Glomerular visceral epithelial cell (primary cell): ENCODE measurements at regions not wholly inside any gene's neighbourhood (a gene's known extent, or its start where the extent isn't known, plus 50 kb on each side); places are given as distances from the start of the nearest gene placed in this dataset.
A peak's percentile ranks its signal among the peaks of the same experiment; 100 is the strongest.
"Not testable (repeated sequence)": the region's sequence is repeated elsewhere in the genome, so short reads cannot be mapped to it uniquely, and the experiment has no call there.

Source experiments
- DNase-seq: peaks from one replicate; pipeline ENCODE4 v3.0.0-alpha.2; 2016; ENCODE audit errors: extremely low spot score

DNA sequence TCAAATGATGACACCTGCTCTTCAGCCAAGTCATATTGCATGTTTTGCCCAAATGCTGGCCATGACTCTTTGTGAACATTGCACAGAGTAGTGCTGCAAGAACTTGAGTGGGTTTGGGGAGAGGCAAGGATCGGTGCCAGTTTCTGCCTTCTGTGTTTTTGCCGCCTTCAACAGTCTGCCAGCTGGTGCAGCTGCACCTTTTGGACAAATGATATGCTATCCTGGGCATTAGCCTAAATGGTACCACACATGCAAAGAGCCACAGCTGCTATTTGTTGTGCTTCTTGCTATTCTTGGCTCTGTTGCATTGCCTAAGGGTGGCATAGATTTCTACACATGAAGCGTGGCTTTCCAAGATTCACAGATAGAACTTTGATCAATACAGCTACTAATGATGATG, 189.0 kb upstream of the CCN2 start:
- no peak for DNase-seq

DNA sequence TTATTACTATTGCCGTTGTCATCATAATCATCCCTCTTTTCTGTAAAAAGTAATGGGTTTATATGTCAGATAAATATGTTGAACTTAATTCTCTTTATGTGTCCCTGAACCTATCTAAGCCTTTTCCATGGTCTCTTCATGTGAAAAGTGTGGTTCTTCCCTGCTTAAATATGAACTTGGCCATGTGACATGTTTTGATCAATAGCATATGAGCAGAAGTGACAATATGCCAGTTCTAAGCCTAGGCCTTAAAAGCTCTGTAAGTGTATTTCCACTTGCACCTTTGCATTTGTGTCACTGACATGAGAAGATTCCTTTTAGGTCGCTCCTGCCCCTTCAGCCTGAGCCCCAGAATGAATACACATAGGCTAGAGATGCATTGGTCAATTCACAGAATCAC, 188.4 kb upstream of the CCN2 start:
- no peak for DNase-seq

DNA sequence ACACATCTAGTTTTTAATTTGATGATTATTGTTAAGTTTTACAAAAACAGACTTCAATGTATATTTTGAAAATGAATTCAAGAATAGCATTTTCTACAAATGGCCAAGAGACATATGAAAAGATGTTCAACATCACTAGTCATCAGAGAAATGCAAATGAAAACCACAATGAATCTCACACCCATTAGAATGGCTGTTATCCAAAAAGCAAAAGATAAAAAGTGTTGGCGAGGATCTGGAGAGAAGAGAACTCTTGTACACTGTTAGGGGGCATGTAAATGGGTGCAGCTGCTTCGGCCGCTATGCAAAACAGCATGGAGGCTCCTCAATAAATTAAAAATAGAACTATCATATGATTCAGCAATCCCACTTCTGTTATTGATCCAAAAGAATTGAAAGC, 185.8 kb upstream of the CCN2 start:
- DNase-seq: no peak

DNA sequence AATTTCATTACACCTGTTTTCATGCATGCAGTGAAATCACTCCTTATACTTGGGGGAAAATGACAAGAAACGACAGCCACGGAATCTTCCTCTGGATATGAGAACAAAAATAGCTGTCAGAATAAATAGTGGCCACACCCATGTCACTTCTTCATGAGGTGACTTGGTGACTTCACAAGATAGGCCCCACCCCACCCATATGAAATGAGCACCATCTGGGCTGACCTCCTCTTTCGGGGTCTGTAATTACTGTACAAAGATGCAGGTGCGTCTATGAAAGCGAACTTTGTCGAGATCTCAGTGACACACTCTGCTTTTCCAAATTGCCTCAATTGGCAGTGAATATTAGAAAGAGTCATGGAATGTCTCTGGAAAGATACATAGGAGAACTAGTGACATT, 184.2 kb upstream of the CCN2 start:
- no peak for DNase-seq

DNA sequence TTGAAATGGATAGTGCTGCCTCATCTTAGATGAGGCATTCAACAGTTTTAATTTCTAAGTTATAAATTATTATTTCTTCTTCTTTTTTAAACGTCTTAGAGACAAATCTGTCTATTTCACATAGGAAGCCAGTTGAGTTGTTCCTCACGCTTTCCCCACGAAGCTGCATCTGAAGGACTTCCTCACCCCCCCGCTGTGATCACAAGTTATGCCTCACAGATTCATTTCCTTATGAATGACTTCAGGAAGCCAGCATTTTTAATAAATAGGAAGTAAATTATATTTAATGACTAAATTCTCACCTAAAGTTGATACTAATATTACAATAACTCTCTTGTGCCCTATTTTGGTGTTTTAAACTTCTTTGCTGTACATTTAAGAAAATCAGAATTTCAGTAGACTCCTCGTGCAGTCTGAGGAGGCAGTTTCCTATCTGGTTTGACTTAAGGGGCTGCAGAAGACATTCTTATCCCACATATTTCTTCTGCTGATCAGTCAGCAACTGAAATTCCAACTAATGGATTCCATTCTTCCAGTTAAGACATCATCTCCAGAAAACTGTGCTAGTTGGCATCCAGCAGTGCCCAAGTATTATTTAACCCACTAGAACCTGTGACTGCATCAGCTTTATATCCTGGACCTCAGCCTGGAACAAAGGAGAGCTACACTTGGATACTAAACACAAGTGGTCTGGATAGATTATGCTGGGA, 182.7 kb upstream of the CCN2 start:
- DNase-seq: no peak

DNA sequence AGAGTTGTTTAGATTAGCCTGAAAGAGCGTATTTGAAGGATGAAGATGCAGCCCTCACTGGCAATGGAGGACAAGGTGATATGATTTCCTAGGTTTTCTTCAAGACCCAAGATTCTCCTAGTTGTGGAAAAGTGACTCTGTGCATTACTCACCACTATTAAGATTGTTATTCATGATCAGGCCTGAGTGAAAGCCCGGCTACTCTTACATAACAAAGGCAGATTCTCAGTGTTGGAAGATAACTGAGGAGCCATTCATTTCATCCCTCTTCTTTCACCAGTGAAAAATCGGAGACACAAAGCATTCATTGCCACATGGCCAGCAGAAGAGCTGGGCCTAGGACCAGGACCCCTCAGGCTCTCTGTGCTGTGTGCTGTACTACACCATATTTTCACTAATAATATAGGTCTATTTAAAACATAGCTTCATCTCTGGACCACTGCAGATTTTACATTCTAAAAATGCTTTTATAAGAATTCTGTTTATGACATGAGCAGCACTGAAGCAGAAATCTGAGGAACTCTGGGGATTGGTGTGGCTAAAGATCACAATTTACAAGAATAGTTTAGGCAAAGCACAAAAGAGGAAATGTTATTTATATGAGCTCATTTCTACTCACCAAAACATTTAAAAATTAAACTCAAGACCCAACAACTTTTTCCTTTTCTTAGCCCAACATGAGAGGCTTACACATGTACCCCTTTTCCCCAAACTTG, 181.9 kb upstream of the CCN2 start:
- DNase-seq: peak; percentile 35

DNA sequence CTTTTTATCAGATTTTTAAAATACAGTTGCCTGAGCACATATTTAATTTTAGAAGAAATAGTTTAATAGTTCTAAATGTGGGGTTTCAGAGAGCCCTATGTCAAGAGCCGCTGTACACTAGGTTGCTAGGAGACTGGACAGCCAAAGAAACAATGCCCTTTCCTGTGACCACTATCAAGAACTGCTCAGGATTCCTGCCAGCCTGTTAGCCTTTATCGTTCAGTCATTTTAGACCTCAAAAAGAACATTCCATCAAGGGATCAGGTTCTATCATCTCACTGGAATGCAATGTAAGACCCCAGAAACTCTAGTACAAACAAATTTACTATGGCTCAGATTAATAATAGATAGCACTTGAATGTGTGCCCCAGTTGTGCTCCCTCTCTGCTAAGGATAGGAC, 181.2 kb upstream of the CCN2 start:
- peak; percentile 78 for DNase-seq

DNA sequence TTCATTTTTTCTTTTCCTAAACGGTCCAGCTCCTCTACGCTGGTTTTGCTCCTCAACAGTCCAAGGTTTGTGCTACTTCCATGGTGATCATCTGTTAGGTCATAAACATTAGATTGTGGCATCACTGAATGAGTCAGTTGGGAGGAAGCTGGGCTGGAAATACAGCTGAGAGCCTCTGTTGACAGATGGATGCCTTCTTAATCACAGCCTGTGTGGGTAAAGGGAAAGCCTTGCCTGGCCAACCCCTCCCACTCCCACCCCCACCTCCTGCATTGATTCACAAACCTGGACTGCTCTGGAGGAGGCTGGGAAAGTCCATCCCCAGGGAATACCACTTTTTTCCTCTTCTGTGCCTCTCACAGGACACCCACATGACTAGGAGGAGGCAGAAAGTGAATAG, 180.6 kb upstream of the CCN2 start:
- peak; percentile 98 for DNase-seq

DNA sequence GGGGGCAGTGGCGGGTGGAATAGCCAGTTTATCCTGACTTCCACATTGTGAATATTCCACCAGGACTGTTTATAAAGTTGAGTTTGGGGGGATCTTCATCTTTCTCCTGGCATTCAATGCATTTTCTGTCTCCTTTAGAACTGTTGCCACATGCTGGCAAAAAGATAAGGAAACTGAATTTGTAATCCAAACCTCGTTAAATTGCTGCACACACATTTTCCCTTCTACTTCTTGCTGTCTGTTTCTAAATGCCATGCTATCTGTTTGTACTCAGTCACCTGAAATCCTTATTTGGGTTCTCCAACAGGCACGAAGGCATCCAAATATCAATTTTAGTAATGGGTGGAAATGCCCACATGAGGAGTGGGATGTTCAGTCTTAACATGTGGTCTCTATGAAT, 180.2 kb upstream of the CCN2 start:
- no peak for DNase-seq

DNA sequence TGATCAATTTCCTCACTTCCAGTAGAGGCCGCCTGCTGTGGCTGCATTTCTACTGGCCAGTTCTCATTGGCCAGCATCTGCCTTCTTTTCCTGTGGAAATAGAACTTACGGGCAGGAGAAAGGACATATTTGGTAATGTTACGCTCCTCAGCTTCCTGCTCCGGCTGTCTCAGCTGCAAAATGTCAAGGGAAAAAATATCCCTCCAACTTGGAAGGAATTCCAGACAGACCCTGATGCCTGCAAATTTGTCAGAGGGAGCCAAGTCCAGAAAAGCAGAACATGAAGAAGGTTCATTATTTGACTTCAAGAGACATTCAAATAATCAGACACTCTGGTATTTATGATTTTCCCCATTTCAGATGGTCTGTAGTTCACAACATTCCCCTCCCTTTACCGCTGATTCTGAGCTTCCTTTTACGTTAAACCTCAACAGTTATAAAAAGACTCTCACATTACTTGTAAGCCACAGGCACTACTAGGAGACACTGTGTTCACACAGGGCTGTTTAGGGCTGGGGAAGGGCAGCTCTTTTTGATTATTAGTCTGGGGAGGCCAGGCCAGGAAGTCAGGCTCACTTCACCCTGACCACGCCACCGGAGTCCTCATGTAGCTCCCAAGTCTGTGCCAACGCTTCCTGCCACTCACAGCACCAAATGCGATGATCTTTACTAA, 179.6 kb upstream of the CCN2 start:
- peak; percentile 74 for DNase-seq

DNA sequence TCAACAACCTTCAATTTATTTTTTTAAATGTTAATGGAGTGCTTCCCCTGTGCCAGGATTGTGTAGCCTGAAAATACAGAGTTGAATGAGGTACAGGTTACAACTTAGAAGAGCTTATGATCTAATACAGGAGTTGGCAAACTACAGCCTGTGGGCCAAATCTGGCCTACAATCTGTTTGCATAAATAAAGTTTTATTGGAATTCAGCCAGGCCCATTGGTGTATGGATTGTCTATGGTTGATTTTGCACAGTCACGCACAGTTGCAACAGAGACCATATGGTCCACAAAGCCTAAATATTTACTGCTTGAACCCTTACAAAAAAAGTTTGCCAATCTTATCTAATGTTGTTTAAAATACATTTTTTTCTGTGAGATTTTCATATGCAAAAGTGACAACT, 177.3 kb upstream of the CCN2 start:
- DNase-seq: no peak

DNA sequence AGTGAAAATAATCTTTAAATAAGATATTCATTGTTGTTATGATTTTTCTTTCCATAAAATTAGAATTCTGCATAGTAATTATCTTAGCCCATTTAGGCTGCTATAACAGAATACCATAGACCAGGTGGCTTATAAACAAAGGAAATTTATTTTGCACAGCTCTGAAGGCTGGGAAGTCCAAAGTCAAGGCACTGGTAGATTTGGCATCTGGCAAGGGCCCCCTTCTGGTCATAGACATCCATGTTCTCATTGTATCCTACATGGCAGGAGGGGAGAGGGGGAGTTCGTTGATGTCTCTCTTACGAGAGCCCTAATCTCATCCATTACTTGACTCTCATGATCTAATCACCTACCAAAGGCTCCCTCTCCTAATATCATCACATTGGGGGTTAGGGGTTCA, 175.0 kb upstream of the CCN2 start:
- DNase-seq: no peak

DNA sequence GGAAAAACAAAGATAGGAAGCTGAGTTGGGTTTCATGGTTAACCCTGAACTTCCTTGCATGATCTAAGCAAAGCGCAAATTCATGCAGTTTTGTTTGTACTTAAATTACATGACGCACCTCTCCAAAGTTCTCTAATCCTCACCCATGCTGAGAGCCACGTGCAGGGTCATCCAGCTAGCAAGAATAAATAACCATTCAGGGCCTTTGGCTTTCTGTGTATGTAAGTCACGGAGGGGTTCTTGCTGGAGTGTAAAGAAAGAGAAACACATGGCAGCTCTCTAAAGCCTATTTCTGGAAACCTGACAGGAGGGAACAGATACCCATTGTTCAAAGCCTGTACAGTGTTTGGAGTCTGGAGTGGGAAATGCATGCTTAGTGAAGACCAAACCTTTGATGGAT, 171.7 kb upstream of the CCN2 start:
- no peak for DNase-seq

DNA sequence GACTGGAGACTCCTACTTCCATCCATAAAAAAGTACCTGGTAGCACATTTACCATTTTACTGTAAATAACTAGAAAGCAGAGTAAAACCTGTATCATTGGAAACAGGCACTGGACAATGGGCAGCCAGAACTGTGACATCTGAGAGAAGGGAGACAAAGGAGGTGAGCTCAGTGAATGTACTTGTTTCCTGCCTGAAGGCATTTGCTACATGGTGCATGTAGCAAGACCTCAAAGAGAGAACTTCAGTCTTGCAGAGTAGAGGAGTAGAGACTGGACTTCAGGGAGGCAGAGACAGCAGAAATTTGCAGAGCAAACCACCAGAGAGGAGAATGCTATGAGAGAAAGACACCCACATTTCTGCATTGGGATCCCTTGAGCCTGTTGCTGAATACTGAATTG, 171.0 kb upstream of the CCN2 start:
- DNase-seq: no peak

DNA sequence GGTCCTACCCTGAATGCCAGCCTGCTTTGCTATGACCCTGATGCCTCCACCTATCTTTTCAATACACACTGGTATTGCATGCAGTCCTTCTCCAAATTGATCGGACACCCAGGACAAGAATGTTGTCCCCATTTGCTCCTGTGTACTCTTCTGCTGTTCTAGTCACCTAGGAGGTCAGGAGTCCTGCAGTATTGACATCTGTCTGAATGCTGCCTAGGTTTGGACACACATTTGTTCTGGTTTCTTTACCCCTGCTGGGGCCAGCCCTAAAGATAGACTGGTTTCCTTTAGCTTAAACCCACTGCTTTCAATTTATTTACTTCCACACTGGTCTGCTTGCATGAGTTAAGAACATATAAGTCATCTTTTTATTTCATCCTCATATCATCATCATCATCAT, 167.0 kb upstream of the CCN2 start:
- no peak for DNase-seq

DNA sequence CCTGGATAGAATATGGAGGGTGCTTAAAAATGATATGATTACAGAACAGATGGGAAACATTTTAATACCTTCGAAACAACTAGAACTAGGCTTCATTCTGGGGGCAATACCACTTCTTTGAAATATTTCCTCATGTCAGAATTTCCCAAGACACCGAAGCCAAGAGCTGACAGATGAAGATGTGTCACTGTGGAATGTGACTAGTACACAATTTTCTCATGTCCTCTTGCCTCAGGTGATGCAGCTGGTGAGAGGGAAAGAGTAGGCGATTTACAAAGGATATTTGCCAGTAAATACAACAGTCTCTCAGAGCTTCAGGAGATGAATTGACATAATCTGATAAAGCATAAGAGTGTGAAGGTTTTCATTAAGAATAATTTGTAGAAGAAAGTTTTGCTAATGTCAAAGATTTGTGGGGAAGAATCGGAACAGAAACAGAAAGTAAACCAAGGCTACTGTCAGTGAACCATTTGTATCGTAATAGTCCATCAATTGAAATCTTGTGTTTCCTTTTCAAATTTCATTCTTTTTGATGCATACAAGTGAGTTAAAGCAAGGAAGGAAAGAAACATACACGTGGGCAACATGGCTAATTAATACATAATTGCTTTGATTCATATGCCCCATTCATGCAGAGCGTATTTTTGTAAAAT, 164.7 kb upstream of the CCN2 start:
- no peak for DNase-seq

DNA sequence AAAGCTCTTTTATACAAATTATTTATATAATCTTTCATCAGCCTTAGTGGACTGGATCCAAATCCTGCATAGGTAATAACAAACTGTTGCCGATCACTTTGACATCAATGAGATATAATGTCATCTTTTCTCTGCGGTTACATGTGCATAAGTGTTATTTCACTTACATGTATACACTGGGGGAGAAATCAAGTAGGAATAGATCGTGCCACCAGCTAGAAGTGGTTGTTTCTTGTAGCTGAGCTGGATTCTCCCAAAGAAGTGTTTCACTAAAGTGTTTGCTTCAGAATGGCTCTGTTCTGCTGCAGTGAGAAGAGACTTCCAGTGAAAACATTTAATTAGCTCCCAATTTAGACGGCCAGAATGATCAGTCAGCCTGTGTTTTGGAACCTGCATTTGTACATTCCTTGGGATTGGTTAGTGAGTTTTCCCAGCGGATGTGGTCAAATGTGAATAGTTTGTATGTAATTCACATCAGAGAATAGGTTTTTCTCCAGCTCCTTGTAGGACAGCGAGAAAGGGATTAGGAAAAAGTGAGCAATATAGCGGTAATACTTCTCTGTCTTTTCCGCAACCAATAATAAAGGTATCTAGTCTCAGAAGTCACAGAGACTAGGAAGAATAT, 163.1 kb upstream of the CCN2 start:
- no peak for DNase-seq

DNA sequence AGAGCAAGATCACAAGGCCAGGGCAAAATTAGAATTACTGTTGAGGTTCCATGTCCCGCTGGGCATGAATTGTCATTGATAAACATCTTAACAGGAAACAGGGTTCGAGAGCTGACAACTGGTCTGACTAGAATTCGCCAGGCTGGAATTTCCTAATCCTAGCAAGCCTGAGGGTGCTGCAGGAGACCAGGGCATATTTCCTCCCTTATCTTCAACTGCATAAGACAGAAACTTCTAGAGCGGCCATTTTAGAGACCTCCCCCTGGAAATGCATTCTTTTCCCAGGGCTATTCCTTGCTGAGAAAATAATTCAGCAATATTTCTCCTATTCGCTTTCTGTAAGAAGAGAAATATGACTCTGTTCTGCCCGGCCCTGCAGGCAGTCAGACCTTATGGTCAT, 158.6 kb upstream of the CCN2 start:
- not testable (repeated sequence) for DNase-seq

DNA sequence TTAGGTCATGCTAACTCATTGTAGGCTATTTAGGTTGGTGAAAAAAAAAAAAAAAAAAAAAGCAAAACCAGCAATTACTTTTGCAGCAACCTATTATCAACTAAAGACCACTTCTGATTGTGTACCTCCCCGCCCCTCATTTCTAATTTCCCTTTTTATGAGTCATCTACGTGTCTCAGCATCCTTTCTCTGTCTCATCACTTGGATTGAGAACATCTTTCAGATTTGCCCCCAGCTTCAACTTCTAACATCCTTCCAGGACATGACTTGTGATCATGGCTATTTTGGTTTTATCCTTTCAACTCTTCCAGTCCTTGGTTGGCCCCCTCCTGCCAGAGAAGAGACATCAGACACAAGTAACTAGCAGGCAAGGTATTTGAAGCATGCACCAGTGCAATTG, 156.7 kb upstream of the CCN2 start:
- no peak for DNase-seq

DNA sequence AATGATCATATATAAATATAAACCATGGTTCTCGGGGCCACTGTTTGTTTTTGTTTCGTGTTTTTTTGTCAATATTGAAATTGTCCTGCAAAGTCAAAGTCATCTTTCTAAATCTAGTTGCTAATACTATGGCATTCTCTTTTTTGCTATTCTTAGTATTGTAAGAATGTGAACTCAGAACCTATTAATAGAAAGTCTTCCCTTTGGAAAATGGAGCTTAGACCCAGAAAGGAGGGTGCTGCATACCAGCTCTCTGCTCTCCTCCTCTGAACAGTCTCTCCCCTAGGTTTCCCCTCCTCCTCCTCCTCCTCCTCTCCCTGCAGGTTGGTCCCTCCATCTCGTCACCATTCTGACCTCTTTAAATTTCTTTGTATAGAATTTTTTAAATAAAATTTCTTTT, 150.4 kb upstream of the CCN2 start:
- DNase-seq: no peak

DNA sequence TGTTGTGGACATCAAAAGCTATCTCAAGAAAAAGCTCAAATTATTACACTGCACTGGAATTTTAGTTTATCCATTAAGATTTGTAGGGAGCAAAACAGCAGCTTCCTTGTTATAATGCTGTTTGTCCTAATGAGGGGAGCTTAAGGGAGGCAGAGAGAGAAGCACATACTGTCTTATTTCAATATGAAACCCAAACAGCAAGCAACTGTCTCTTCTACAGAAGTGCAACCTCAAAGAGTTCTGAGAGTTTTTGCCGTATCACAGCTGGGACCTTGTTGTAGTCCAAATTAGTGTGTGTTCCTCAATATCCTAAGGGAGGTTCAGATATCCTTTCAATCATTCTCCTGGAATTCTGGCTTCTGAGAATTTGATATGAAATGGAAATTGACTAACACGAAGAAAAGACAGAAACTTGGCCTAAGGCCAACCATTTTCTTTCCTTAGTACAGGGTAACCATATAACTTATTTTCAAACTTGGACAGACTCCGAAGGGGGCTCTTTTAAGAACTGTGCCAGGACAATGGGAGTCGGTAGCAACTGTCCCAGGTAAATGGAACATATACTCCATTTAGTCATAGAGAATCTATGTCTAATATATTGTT, 149.3 kb upstream of the CCN2 start:
- DNase-seq: no peak

DNA sequence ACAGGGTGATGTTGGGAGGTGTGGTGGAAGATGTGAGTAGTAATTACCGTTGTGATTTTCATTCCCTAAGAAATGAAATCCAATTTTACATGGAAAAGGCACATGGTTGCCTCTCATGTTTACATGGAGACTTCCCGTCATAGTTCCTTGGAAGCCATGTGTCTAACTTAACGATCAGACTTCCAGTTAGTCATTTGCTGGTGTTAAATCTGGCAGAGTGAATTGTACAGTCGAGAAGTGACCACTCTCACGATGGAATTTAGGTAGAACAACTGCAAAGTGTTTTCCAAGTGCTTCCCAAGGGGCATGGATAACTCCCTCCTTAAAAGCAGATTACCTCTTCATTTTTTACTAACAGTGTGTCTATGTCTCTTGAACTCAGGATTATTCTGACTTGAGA, 145.8 kb upstream of the CCN2 start:
- no peak for DNase-seq
